H9 (cell line): ENCODE measurements at regions not wholly inside any gene's neighbourhood (a gene's known extent, or its start where the extent isn't known, plus 50 kb on each side); places are given as distances from the start of the nearest gene placed in this dataset.

ENCODE experiments used
- DNase-seq: peaks from one replicate; pipeline ENCODE4 v3.0.0-alpha.2; 2017
- H2AFZ ChIP-seq: one replicate; pipeline ENCODE4 v1.6.1; 2013; ENCODE audit warnings: mild to moderate bottlenecking, low read length, control low read depth, moderate library complexity
- H2AK5ac ChIP-seq: 2 replicates; pipeline ENCODE4 v1.6.1; 2013; ENCODE audit warnings: low read length, control low read depth, mixed read lengths; ENCODE audit not compliant: insufficient read length
- H2BK120ac ChIP-seq: one replicate; pipeline ENCODE4 v1.6.1; 2013; ENCODE audit warnings: low read depth, mild to moderate bottlenecking, low read length, control low read depth, inconsistent platforms; ENCODE audit not compliant: poor library complexity, severe bottlenecking
- H2BK12ac ChIP-seq: 2 replicates; pipeline ENCODE4 v1.6.1; 2013; ENCODE audit warnings: low read length, control low read depth, mixed read lengths, low read depth; ENCODE audit not compliant: insufficient read length
- H2BK15ac ChIP-seq: 2 replicates; pipeline ENCODE4 v1.6.1; 2013; ENCODE audit warnings: low read depth, low read length, control low read depth
- H2BK20ac ChIP-seq: one replicate; pipeline ENCODE4 v1.6.1; 2013; ENCODE audit warnings: low read depth, mild to moderate bottlenecking, low read length, control low read depth, inconsistent platforms; ENCODE audit not compliant: poor library complexity, severe bottlenecking
- H2BK5ac ChIP-seq: 2 replicates; pipeline ENCODE4 v1.6.1; 2013; ENCODE audit warnings: low read length, control low read depth, mixed read lengths; ENCODE audit not compliant: insufficient read length
- H3K14ac ChIP-seq: 2 replicates; pipeline ENCODE4 v1.6.1; 2013; ENCODE audit warnings: low read length, control low read depth; ENCODE audit not compliant: insufficient read depth
- H3K18ac ChIP-seq: 2 replicates; pipeline ENCODE4 v1.6.1; 2013; ENCODE audit warnings: low read depth, mild to moderate bottlenecking, mixed read lengths, low read length, control low read depth; ENCODE audit not compliant: insufficient read length
- H3K23ac ChIP-seq: 2 replicates; pipeline ENCODE4 v1.6.1; 2013; ENCODE audit warnings: low read length, control low read depth, mixed read lengths, low read depth; ENCODE audit not compliant: insufficient read length
- H3K23me2 ChIP-seq: 2 replicates; pipeline ENCODE4 v1.6.1; 2013; ENCODE audit warnings: low read depth, mild to moderate bottlenecking, mixed read lengths, low read length, control low read depth; ENCODE audit not compliant: insufficient read length, poor library complexity, severe bottlenecking
- H3K27ac ChIP-seq: 2 replicates; pipeline ENCODE4 v1.5.1; 2013; ENCODE audit warnings: low read length, control low read depth, mixed read lengths, low read depth; ENCODE audit not compliant: insufficient read length
- H3K27me3 ChIP-seq: 2 replicates; pipeline ENCODE4 v1.6.1; 2013; ENCODE audit warnings: low read length, control low read depth, inconsistent platforms; ENCODE audit not compliant: insufficient read depth
- H3K4ac ChIP-seq: 2 replicates; pipeline ENCODE4 v1.6.1; 2013; ENCODE audit warnings: low read depth, mild to moderate bottlenecking, control low read depth, inconsistent platforms, low read length, moderate library complexity
- H3K4me1 ChIP-seq: 2 replicates; pipeline ENCODE4 v1.6.1; 2013; ENCODE audit warnings: low read length, control low read depth, inconsistent platforms; ENCODE audit not compliant: insufficient read depth
- H3K4me2 ChIP-seq: 2 replicates; pipeline ENCODE4 v1.6.1; 2013; ENCODE audit warnings: low read length, control low read depth, mixed read lengths; ENCODE audit not compliant: insufficient read length, insufficient read depth
- H3K56ac ChIP-seq: 2 replicates; pipeline ENCODE4 v1.6.1; 2013; ENCODE audit warnings: low read depth, mild to moderate bottlenecking, mixed read lengths, low read length, control low read depth; ENCODE audit not compliant: insufficient read length
- H3K79me1 ChIP-seq: 2 replicates; pipeline ENCODE4 v1.6.1; 2013; ENCODE audit warnings: low read depth, mild to moderate bottlenecking, moderate library complexity, low read length, control low read depth, inconsistent platforms; ENCODE audit not compliant: insufficient read depth, poor library complexity, severe bottlenecking
- H3K79me2 ChIP-seq: 2 replicates; pipeline ENCODE4 v1.6.1; 2013; ENCODE audit warnings: low read length, control low read depth, inconsistent platforms; ENCODE audit not compliant: insufficient read depth
- H3K9ac ChIP-seq: 2 replicates; pipeline ENCODE4 v1.6.1; 2013; ENCODE audit warnings: low read length, control low read depth, mixed read lengths; ENCODE audit not compliant: insufficient read length; ENCODE audit errors: extremely low read depth
- H3K9me3 ChIP-seq: one replicate; pipeline ENCODE4 v1.6.1; 2013; ENCODE audit warnings: low read depth, low read length, inconsistent platforms; ENCODE audit not compliant: control insufficient read depth
- H3T11ph ChIP-seq: one replicate; pipeline ENCODE4 v1.6.1; 2013; ENCODE audit warnings: mild to moderate bottlenecking, low read length, control low read depth, inconsistent platforms
- H4K20me1 ChIP-seq: one replicate; pipeline ENCODE4 v1.6.1; 2013; ENCODE audit not compliant: control insufficient read depth, insufficient read length, insufficient read depth
- H4K5ac ChIP-seq: 2 replicates; pipeline ENCODE4 v1.6.1; 2013; ENCODE audit warnings: low read depth, mild to moderate bottlenecking, mixed read lengths, low read length, control low read depth; ENCODE audit not compliant: insufficient read length
- H4K8ac ChIP-seq: replicated peaks from 2 replicates; pipeline ENCODE4 v1.6.1; 2013; ENCODE audit warnings: low read length, control low read depth, mixed read lengths, low read depth; ENCODE audit not compliant: insufficient read length
- H4K91ac ChIP-seq: 2 replicates; pipeline ENCODE4 v1.6.1; 2013; ENCODE audit warnings: low read depth, mild to moderate bottlenecking, moderate library complexity, mixed read lengths, low read length, control low read depth; ENCODE audit not compliant: insufficient read length
- H3K27ac Mint-ChIP-seq, 3 experiments: 2 replicates in 2 of 3; 3 replicates in 1 of 3; pipeline ENCODE4 v1.8.0; 2020 to 2021; ENCODE audit warnings: mixed read lengths in 3 of 3, mild to moderate bottlenecking in 1 of 3, moderate library complexity in 1 of 3
- H3K27me3 Mint-ChIP-seq: 2 replicates; pipeline ENCODE4 v1.8.0; 2021; ENCODE audit warnings: low read depth, mild to moderate bottlenecking, moderate library complexity, mixed read lengths
- H3K36me3 Mint-ChIP-seq, 3 experiments: 2 replicates in 2 of 3; 3 replicates in 1 of 3; pipeline ENCODE4 v1.8.0; 2020 to 2021; ENCODE audit warnings: low read depth in 3 of 3, mixed read lengths in 3 of 3; ENCODE audit not compliant: insufficient read depth in 1 of 3
- H3K4me1 Mint-ChIP-seq, 2 experiments: 2 replicates each; pipeline ENCODE4 v1.8.0; 2020; ENCODE audit warnings: mixed read lengths in 2 of 2
- H3K4me3 Mint-ChIP-seq, 2 experiments: 2 replicates in 1 of 2; 3 replicates in 1 of 2; pipeline ENCODE4 v1.8.0; 2020 to 2021; ENCODE audit warnings: mild to moderate bottlenecking in 2 of 2, mixed read lengths in 2 of 2, moderate library complexity in 1 of 2
- H3K9me3 Mint-ChIP-seq, 2 experiments: 2 replicates in 1 of 2; 3 replicates in 1 of 2; pipeline ENCODE4 v1.8.0; 2020; ENCODE audit warnings: mild to moderate bottlenecking in 2 of 2, mixed read lengths in 2 of 2, moderate library complexity in 1 of 2
- WGBS: extraction: QIAGEN DNeasy Blood & Tissue Kit; methylation state at CpG from one replicate; pipeline ENCODE4 v1.1.7; 2013; ENCODE audit warnings: missing lambda C conversion rate, low lambda C conversion rate, mixed read lengths; ENCODE audit not compliant: insufficient read length; ENCODE audit errors: extremely low coverage; 5-methylcytosine and 5-hydroxymethylcytosine counted together
- TF ChIP-seq, protein P1 (sequence below): fragments of 200-600 bp; sonication (generic); conservative IDR thresholded peaks from 3 replicates; pipeline ENCODE4 v1.8.0; 2021; ENCODE audit warnings: antibody characterized with exemption, mild to moderate bottlenecking

DNA sequence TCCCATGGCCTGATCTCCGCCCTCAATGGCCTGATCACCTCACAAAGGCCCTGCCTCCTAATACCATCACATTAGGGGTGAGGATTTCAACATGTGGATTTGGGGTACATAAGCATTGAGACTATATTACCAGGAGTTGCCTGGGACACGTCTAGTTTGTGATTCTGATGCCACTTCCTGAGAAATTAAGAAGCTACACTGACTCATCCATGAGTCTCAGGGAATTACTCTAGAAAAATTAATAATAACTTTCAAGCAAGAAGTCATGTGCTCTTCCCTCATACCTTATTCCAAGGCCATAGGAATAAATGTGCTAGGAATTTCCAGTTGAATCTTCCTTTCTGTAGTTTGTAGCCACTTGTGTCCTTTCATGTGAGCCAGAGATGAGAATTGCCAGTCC is 519.3 kb upstream of the MKI67 start:
- Histone ChIP-seq H2AK5ac (no peak overlapping the region), H4K91ac (no peak overlapping the region), H3K4me2 (no peak overlapping the region), H3K4me1 (no peaks in the 10 kb centered on the region), H2BK5ac (no peak overlapping the region), H3K56ac (no peak overlapping the region), H2BK120ac (no peak overlapping the region), H3K27ac (no peak overlapping the region), H3K27me3 (no peaks in the 10 kb centered on the region), H2BK15ac (no peak overlapping the region), H3K9ac (no peak overlapping the region), H3K23me2 (no peaks in the 10 kb centered on the region), H4K5ac (no peak overlapping the region), H3K23ac (no peak overlapping the region), H3K14ac (no peak overlapping the region), H2BK12ac (no peak overlapping the region), H3T11ph (no peak overlapping the region), H4K20me1 (no peaks in the 10 kb centered on the region), H2BK20ac (no peak overlapping the region), H2AFZ (no peak overlapping the region), H3K9me3 (no peaks in the 10 kb centered on the region), H3K4ac (no peak overlapping the region), H3K18ac (no peak overlapping the region), H4K8ac (no peak overlapping the region), H3K79me2 (no peaks in the 10 kb centered on the region), H3K79me1 (no peaks in the 10 kb centered on the region)
- no peak for DNase-seq
- Mint-ChIP-seq H3K4me3 (no peak overlapping the region), H3K27me3 (no peaks in the 10 kb centered on the region; the same call in 1 of the 2 replicates), H3K27ac (no peak overlapping the region), H3K36me3 (no peaks in the 10 kb centered on the region), H3K4me1 (no peaks in the 10 kb centered on the region), H3K9me3 (no peaks in the 10 kb centered on the region)
- no CpG with 5 or more reads among the region's 2 CpGs for WGBS
- TF ChIP-seq, protein P1, sequence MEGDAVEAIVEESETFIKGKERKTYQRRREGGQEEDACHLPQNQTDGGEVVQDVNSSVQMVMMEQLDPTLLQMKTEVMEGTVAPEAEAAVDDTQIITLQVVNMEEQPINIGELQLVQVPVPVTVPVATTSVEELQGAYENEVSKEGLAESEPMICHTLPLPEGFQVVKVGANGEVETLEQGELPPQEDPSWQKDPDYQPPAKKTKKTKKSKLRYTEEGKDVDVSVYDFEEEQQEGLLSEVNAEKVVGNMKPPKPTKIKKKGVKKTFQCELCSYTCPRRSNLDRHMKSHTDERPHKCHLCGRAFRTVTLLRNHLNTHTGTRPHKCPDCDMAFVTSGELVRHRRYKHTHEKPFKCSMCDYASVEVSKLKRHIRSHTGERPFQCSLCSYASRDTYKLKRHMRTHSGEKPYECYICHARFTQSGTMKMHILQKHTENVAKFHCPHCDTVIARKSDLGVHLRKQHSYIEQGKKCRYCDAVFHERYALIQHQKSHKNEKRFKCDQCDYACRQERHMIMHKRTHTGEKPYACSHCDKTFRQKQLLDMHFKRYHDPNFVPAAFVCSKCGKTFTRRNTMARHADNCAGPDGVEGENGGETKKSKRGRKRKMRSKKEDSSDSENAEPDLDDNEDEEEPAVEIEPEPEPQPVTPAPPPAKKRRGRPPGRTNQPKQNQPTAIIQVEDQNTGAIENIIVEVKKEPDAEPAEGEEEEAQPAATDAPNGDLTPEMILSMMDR = no peak
